NOMO-1 treated with DMSO at 0.1 percent for 48 hours (cell line): ENCODE measurements at regions not wholly inside any gene's neighbourhood (a gene's known extent, or its start where the extent isn't known, plus 50 kb on each side); places are given as distances from the start of the nearest gene placed in this dataset.

Experiments used
- DNase-seq: peaks from one replicate; lab custom pipeline; 2025; ENCODE audit not compliant: unreplicated experiment; lab: John Stamatoyannopoulos, UW

DNA sequence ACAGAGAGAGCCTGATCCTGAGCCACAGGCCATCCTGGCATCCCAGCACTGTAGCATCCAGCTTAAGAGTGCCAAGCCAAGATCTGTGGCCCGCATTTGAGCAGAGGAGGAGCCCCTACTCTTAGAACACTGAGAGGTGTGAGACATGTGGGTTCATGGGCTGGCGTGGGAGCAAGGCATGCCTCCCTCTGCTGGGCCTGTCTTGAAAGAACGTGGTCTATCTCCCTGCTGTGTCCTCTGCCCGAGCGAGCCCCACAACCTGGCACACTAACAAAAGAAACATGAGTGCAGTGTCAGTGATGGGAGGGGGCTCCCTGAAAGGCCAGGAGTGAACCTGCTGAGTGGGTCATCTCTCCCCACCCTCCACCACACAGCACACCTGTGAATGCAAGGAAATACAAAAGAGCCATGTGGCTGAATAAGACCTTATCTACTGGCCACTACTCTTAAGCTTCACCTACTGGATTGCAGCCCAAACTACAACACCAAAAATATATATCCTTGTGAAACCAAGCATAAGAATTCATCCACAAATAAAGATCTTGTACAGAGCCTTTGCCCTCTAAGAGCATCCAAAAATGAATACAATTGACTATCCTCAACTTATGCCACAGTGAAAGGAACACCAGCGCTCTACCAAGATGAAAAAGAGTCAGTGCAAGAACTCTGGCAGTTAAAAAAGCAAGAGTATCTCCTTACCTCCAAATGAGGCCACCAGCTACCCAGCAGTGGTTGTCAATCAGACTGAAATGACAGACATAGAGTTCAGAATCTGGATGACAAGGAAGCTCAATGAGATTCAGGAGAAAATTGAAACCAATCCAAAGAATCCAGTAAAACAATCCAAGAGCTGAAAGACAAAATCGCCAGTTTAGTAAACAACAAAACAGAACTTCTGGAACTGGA is 259.4 kb upstream of the DAB1 start:
- DNase-seq: no peak

DNA sequence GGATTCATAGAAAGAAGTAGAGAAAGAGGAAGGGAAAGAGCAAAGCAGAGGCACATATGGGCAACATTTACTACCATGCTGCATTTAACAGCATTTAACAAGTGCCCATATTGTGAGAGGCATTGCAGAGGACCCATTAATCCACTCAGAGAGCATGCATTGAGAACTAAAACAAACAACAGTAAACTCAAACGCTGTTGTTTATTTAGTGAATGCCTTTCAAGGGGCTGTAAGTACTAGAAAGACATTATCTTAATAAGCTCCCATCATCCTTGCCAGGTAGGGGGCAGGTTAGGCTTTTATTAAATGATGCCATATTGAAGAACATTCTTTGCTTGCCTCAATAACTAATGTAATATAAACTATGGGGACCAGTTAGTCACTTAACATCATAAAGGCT is 254.3 kb upstream of the DAB1 start:
- DNase-seq: no peak

DNA sequence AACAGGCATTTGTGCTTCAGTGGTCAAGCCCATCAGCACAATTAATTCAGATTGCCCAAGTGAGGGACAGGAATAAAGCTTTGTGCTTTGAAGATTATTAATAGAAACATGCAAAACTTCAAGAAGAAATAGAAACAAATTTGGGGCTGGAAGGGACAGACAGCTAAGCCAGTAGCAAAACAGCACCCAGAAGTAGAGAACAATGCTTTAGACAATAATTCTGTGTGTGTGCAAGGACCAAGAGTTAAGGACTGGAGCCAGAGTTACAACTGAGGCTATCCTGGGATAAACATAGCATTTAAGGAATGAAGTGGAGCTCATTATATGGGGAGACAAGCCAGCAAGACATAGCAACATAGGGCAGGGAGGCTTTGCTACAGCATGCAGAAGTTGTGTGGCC is 251.9 kb upstream of the DAB1 start:
- DNase-seq: no peak

DNA sequence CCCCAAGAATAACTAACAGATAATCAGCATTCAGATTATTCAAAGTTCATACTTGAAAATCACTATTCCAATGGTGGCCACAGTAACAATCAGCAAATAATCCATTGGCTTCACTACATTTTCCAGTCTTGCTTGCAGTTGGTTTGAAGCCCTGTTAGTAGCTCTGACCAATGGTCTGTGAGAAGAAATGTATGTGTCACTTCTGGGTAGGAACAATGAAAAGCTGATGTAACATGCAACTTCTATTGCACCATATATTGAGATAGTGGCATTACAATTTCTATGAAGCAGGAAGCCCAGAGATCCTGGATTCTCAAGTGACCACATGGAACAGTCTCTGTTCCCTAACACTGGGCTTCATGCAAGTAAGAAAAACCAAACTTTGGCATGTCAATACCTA is 250.9 kb upstream of the DAB1 start:
- no peak for DNase-seq

DNA sequence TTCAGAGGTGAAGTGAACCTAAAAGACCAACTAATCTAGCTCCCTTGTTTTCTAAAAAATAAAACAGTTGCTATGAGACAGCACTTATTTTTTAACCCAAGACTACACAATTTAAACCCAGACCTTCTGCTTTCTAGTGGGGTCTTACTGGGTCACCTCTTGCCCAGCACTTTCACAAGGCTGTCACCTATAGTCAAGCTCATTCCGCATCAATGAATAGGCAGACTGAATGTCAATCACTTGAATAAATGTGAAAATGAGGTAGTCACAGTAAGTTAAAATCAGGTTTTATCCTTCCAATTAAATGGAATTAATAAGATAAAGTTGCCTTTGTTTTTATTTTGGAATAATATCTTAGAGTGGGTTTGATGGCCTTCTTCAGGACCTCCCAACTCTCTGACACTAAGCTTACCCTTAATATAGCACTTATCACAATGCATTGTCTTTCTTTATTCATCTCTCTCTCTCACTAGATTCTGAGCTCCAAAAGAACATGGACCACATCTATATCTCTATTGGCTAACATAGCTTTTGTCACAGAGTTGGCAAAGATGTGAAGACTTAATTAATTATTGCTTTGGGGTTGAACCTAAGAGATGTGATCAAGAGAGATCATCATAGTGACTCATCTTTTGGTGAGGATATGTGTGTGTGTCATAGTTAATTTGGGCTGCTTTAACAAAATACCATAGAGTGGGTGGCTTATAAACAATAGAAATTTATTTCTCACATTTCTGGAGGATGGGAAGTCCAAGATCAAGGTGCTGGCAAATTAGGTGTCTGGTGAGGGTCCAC is 248.7 kb upstream of the DAB1 start:
- DNase-seq: no peak

DNA sequence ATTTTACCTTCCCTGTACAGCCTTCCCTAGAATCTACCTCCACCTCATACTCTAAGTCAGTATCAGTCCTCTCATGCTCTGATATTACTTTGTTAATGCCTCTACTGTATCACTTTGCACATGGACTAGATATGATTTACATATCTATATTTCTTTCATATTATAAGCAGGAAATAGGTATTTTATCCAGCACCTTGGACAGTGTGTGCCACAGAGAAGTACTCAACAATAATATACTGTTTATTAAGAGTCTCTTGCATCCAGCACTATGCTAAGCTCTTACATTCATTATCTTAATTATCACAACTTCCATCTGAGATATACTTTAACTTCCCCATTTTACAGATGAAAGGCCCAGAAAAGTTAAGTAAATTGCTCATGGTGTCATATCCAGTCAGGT is 247.9 kb upstream of the DAB1 start:
- DNase-seq: no peak

DNA sequence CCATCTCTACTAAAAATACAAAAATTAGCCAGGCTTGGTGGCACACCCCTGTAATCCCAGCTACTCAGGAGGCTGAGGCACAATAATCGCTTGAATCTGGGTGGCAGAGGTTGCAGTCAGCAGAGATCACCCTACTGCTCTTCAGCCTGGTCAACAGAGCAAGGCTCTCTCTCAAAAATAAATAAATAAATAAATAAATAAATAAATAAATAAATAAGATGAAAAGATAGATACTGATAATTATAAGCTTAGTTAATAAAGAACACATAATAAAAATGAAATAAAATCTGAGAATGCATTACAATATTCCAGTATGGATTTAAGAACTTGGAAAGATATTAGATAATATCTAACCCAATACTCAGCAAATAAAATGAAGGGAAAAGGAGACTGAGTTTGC is 235.9 kb upstream of the DAB1 start:
- no peak for DNase-seq

DNA sequence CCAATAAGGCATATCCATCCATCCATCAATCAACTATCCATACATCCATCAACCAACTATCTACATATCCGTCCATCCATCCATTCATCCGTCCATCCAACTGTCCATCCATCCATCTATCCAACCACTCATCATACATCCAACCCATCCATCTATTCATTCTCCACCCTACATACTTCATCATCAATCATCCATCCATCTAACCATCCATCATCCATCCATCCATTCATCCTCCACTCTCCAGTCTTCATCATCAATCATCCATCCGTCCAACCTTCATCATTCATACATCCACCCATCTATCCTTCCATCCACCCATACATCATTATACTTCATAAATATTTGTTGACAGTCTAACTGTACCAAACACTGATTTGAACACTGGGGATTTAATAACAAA is 231.3 kb upstream of the DAB1 start:
- DNase-seq: no peak

DNA sequence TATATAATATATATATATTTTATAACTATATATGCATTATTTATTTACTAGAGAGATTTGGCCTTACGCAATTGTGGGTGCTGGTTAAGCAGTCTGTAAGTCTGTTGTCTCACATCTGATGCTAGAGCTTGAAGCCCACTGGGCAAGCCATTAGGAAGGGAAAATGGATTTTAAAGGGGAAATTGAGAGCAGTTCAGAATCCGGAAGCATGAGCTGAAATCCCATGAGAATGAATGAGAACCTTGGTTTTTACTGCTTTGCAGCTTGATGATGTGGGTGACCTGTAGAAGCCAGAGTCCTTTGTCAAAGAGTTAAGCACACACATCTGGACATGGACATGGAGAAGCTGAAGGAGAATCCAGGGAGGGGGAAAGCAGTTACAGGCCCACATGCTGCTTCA is 220.8 kb upstream of the DAB1 start:
- no peak for DNase-seq

DNA sequence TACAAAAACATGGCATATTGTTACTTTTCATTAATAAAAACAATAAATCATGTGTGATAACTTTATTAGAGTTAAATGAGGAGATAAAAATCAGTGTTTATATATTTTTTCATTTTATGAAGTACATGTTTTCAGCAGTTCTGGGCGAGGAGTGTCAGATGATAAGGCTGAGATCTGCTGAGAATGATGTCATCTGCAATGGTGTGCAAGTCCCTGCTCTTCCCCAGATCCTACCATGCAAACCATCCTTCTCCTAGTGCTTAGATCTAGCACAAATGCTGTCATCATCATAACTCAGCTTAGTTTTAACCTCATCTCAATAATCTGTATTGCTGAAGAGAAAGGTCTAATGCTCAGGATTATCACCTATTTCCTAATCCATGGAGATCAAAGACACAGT is 214.4 kb upstream of the DAB1 start:
- DNase-seq: no peak

DNA sequence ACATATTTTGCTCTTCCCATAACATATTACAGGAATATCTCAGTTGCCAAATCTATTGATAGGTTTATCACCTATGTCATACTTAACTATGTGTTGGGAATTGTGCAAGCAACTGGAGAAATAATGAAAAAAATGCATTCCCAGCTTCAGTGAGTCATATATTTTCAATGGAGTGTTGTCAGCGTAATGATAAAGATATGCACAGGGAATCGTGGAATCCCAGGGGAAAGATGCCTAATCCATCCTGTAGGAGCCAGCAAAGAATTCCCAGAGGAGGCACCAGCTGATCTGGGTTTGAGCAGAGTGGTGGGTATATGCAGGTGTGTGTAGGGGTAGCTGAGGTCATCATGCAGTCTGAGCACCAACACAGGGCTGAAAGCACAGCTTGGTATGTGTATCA is 213.3 kb upstream of the DAB1 start:
- no peak for DNase-seq

DNA sequence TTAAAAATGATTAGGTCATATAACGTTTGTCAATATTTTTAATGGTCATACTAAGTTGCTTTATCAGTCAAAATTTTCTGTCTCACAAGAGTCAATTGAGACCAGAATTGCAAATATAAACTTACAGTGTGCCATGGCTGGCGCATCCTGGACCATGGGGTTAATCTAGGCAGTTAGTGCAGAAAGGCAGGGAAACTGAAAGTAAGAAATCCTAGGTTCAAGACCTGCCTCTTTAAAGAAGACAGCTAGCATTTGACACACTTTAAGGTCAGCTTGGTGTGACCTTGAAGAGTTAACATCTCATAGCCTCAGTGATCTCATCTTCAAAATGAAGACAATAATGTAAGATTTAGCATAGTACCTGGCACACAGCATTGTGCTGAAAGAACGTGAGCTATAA is 210.0 kb upstream of the DAB1 start:
- no peak for DNase-seq

DNA sequence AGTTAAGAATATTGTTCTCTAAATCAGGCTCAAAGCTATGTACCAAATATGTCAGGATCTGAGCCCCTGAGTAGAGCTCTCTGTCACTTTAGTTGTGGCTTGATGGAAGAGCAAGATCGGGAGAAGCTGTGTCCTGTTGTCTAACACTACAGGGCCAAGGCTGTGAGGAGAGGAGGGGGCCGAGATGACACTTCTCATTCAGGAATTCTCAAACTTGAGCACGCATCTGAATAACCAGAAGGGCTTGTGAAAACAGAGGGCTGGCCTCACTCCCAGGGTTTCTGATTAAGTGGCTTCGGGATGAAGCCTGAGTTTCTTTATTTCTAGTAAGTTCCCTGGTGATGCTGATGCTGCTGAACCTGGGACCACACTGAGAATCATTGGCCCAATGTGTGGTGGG is 209.2 kb upstream of the DAB1 start:
- no peak for DNase-seq

DNA sequence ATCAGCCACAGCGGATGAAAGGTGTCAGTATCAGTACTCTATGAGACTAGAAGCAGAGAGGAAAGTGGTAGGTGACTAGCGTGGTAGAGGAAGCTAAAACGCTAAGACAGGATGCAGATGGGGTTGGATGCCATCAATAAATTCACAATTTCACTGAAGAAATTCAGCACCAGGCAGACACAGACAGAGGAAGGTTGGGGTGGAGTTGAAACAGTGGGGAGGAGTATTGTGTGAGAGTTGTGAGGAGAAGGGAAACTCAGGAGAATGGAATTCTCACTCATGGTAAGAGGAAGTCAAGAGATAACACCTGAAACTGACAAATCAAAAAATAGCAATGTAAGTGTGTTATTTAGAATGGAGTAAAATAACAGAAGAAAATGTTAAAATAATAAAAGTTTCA is 208.5 kb upstream of the DAB1 start:
- DNase-seq: no peak

DNA sequence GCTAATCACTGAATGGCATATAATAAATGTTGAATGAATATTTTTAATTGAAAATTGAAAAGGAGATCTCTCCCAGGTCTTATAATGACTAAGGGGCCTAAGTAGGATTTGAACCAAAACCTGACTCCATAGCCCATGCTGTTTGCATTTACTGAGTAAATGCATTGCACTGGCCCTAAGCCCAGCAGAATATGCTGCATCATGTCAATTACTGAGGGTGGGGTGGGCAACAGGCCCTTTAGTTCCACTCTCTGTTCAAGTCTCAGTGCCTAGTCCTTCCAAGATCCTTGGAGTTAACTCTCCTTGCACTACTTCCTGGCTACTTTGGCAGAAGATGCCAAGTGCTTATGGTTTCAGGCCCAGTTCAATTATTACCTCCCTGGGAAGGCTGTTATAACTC is 203.8 kb upstream of the DAB1 start:
- DNase-seq: no peak

DNA sequence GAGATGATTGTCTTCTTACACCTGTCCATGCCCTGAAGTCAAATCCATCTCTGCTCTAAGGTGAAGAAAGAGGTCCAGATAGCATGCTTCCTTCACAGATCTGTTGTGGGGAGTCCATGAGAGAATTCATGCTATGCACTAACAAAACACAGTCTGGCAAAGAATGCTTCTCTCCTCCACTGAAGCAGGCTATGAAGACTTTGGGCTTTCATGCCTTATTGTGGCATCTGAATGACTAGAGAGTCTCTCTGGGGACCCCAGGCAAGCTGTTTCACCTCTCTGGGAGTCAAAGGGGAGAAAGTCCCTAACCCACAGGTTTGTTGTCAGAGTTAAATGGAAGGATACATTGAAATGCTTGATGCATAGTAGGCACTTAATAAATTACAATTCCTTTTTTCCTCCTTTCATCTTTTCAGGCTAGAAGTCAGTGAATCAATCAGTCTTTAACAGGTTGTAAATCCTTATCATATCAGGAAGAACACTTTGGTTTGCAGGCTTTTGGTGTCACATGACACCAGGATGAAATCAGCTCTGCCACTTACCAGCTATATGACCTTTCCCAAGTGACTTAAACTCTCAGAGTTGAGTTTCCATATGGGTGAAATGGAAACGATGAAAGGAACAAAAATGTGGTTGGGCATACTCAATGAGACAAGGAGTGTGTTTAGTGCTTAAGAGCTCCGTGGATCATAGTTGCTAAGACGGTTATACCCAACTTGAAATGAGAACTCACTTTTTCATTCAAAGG is 200.1 kb upstream of the DAB1 start:
- no peak for DNase-seq

DNA sequence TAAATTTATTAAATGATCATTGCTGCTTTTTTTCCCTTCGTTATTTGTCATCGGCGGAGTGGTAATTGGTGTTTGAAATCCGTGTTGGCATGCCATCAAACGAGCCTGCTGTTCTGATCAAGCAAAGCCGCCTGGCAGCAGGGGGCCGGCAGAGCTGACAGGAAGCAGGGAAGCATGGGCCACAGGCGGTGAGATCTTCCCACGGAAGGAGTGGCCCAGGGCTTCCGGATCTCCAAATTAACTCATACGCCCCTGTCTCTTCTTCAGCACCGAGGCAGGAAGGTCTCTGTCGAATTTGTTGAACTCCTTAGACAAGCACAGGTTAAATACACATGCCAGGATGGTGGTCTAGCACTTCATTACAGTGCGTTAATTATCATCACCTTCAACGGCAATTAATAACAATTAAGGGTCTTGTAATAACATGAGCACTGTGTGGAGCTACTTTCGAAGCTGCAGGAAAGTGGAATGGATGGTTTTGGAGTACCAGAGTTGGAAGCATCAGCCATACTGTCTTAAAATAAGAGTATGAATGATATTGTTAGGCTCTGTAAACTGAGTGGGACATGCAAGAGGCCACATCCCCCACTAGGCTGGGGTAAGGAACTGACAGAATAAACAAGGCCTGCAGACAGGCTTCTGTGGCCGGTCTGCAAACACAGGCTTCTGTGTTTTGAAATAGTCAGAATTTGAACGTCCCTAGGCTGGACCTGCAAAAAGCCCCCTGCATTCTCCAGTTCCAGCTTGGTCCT is 199.4 kb upstream of the DAB1 start:
- DNase-seq: no peak

DNA sequence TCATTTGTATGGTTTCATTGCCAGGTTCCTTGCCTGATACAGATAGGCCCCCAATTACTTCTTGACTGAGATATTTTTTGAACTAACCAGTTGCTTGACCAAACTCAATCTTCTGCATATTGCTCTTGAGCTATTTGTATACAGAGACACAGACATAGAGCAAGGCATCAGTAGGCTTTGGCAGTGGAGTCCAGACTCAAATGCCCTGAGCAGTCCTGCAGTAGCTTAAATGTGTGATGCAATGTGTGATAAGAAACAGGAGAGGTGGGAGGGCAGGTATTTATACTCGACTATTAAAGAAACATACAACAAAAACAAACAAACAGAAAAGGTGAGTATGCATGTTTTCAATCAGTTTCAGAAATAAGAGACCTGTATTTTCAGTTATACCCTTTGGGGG is 197.9 kb upstream of the DAB1 start:
- DNase-seq: no peak

DNA sequence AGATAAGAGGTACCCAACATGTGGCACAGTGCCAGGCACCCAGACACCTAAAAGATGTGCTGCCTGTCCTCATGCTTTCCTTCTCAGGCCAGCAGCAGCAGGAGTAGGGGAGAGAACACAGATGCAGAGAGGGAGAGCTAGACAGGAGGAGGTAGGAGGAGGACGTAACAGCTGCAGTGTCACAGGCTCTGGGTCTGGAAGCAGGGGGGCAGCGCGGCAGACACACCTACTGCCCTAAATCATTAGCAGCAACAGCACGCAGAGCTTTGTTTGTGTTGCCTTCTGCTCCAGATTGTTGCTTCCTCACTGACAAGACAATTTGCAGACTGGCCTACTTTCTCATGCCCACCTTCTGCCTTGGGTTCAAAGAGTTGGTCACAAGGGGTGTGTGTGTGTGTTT is 196.7 kb upstream of the DAB1 start:
- no peak for DNase-seq

DNA sequence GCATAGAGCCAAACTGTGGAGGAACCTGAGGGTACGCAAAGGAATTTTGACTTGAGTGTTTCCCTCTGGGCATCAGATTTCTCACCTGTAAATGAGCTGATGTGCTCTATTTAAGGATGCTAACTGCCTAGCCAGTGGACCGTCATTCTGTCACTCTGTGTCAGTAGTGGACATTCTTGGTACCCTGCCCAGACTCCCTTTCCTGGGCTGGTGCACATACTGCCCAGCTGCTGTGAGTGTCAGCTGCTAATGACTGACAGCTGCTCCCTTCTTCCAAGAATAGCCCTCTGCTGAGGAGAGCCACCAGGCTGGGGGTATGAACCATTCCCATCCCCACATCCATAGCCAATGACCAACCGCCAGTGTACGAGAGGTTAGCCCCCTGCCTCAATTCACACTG is 193.1 kb upstream of the DAB1 start:
- no peak for DNase-seq

DNA sequence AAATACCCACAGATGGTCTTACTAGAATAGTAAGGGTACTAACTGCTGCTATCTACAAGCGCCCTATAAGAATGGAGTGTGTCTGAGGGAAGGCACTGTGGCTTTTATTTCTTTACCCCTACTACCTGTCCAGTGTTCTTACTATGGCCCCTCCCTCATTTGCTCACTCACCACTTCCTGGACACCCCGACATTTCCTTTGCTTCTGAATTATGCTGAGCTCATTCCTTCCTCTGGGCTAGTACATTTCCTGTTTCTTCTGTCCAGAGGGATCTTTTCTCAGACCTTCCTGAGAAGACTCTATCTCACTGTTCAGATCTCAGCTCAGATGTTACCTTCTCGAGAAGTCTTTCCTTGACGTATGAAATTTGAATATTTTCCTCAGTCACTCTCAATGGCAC is 192.1 kb upstream of the DAB1 start:
- no peak for DNase-seq
